Spleen (tissue), 11 donors: ENCODE measurements at regions not wholly inside any gene's neighbourhood (a gene's known extent, or its start where the extent isn't known, plus 50 kb on each side); places are given as distances from the start of the nearest gene placed in this dataset.

Experiments used
- DNase-seq: peaks from one replicate; pipeline ENCODE4 v3.0.0-alpha.2; 2020
- H3K27ac ChIP-seq, 8 donors: fragments of 200-600 bp; sonication (generic) in 7 of 8; 1 replicate in 4 of 8; 2 replicates in 4 of 8; pipeline versions ENCODE4 v1.5.0 to v1.8.0; 2016 to 2021; ENCODE audit warnings: inconsistent platforms in 4 of 8, mild to moderate bottlenecking in 4 of 8, moderate library complexity in 1 of 8
- H3K27me3 ChIP-seq, 7 donors: fragments of 200-600 bp; sonication (generic) in 6 of 7; replicated peaks in 1 of 7; 1 replicate in 4 of 7; 2 replicates in 3 of 7; pipeline versions ENCODE4 v1.5.0 to v1.8.0; 2016 to 2021; ENCODE audit warnings: inconsistent platforms in 3 of 7, mild to moderate bottlenecking in 1 of 7
- H3K36me3 ChIP-seq, 6 donors: fragments of 200-600 bp; sonication (generic) in 5 of 6; 1 replicate in 4 of 6; 2 replicates in 2 of 6; pipeline versions ENCODE4 v1.5.0 to v1.8.0; 2016 to 2021; ENCODE audit warnings: inconsistent platforms in 2 of 6
- H3K4me1 ChIP-seq, 6 donors: fragments of 200-600 bp; sonication (generic) in 5 of 6; 1 replicate in 3 of 6; 2 replicates in 3 of 6; pipeline versions ENCODE4 v1.5.0 to v1.8.0; 2016 to 2021; ENCODE audit warnings: inconsistent platforms in 3 of 6
- H3K4me3 ChIP-seq, 8 donors: fragments of 200-600 bp; sonication (generic) in 7 of 8; 1 replicate in 4 of 8; 2 replicates in 4 of 8; pipeline versions ENCODE4 v1.5.0 to v1.8.0; 2016 to 2021; ENCODE audit warnings: inconsistent platforms in 4 of 8, mild to moderate bottlenecking in 4 of 8, moderate library complexity in 2 of 8
- H3K9me3 ChIP-seq, 8 donors: fragments of 200-600 bp; sonication (generic) in 7 of 8; 1 replicate in 4 of 8; 2 replicates in 4 of 8; pipeline versions ENCODE4 v1.5.0 to v1.8.0; 2016 to 2021; ENCODE audit warnings: inconsistent platforms in 4 of 8
- POLR2A ChIP-seq, 3 donors: fragments of 450-650 bp; IDR thresholded peaks; one replicate each; pipeline ENCODE4 v1.5.1; 2017; ENCODE audit warnings: antibody characterized with exemption in 3 of 3, mild to moderate bottlenecking in 1 of 3
- POLR2AphosphoS5 ChIP-seq, 3 donors: sonication (generic); formaldehyde crosslinking; IDR thresholded peaks; one replicate each; pipeline ENCODE4 v1.5.1; 2017; ENCODE audit warnings: antibody characterized with exemption in 3 of 3
- WGBS, 5 donors: extraction: QIAGEN DNeasy Blood & Tissue Kit in 3 of 5; methylation state at CpG; one replicate each; pipeline versions ENCODE4 v1.1.5 to v1.1.7; 2013 to 2018; 5-methylcytosine and 5-hydroxymethylcytosine counted together
- intact Hi-C: fragments of 100-400 bp; cut with DNase I; formaldehyde crosslinking; loops from one replicate; pipeline ENCODE4 v1.15.0; 2023; ENCODE audit warnings: low total_unique reads
- TF ChIP-seq, protein P1 (sequence below), 11 experiments: fragments of 200-600 bp in 7 of 11; fragments of 450-650 bp in 4 of 11; sonication (generic) in 4 of 11; IDR thresholded peaks in 8 of 11; conservative IDR thresholded peaks in 3 of 11; 1 replicate in 7 of 11; 2 replicates in 4 of 11; pipeline versions ENCODE4 v1.4.0 to v1.8.0; 2016 to 2021; ENCODE audit warnings: antibody characterized with exemption in 11 of 11, inconsistent platforms in 4 of 11, mild to moderate bottlenecking in 1 of 11
- donor health status: healthy with polysubstance abuse.
- donor health status: DM: no; HTN: no; CAD: no; lungs with moderate emphysema.
- donor health status: DM: no; HTN: no; CAD: no.
- donor health status: Bipolar disorder and iron deficiency.
- donor health status: healthy.
- donor health status: DM: no; HTN: no; CAD: no.
- donor health status: DM: yes; HTN: yes; CAD: no.

- no peak overlapping the region for H3K27ac ChIP-seq
- no peaks in the 10 kb centered on the region for H3K9me3 ChIP-seq
- intact Hi-C loops: no loop called here
- TF ChIP-seq, protein P1, sequence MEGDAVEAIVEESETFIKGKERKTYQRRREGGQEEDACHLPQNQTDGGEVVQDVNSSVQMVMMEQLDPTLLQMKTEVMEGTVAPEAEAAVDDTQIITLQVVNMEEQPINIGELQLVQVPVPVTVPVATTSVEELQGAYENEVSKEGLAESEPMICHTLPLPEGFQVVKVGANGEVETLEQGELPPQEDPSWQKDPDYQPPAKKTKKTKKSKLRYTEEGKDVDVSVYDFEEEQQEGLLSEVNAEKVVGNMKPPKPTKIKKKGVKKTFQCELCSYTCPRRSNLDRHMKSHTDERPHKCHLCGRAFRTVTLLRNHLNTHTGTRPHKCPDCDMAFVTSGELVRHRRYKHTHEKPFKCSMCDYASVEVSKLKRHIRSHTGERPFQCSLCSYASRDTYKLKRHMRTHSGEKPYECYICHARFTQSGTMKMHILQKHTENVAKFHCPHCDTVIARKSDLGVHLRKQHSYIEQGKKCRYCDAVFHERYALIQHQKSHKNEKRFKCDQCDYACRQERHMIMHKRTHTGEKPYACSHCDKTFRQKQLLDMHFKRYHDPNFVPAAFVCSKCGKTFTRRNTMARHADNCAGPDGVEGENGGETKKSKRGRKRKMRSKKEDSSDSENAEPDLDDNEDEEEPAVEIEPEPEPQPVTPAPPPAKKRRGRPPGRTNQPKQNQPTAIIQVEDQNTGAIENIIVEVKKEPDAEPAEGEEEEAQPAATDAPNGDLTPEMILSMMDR (IDR thresholded peaks at IDR 0.05 in 8 of 11, conservative IDR thresholded peaks at IDR 0.05 in 3 of 11): no peak
- TF ChIP-seq POLR2A (IDR thresholded peaks at IDR 0.05) (no peak), POLR2AphosphoS5 (IDR thresholded peaks at IDR 0.05) (no peak)
- H3K4me1 ChIP-seq: no peaks in the 10 kb centered on the region
- no peak for DNase-seq
- no peaks in the 10 kb centered on the region for H3K27me3 ChIP-seq
- H3K36me3 ChIP-seq: no peaks in the 10 kb centered on the region
- no peak overlapping the region for H3K4me3 ChIP-seq
Observed at GRCh38 chr4:31037703-31038102, 317.5 kb downstream of the PCDH7 start.

- no peaks in the 10 kb centered on the region for H3K36me3 ChIP-seq
- H3K4me3 ChIP-seq: no peak overlapping the region
- 81 to 91% (median 85%) methylated on average over 3 of the region's 3 CpGs for WGBS, 5 donors
- no peaks in the 10 kb centered on the region for H3K27me3 ChIP-seq
- no peaks in the 10 kb centered on the region for H3K9me3 ChIP-seq
- intact Hi-C loops: no loop called here
- H3K27ac ChIP-seq: no peak overlapping the region
- DNase-seq: no peak
- TF ChIP-seq, protein P1 (IDR thresholded peaks at IDR 0.05 in 8 of 11, conservative IDR thresholded peaks at IDR 0.05 in 3 of 11): no peak
- TF ChIP-seq POLR2A (IDR thresholded peaks at IDR 0.05) (no peak), POLR2AphosphoS5 (IDR thresholded peaks at IDR 0.05) (no peak)
- H3K4me1 ChIP-seq: no peaks in the 10 kb centered on the region
Observed at GRCh38 chr4:31039382-31039781, 319.2 kb downstream of the PCDH7 start.

- Histone ChIP-seq H3K36me3 (no peaks in the 10 kb centered on the region), H3K4me3 (no peak overlapping the region), H3K4me1 (peaks cover 0 to 3% (median 0%) of the 10 kb centered on the region in 6 donors), H3K9me3 (no peaks in the 10 kb centered on the region), H3K27me3 (no peaks in the 10 kb centered on the region), H3K27ac (no peak overlapping the region)
- WGBS, 5 donors: 27 to 93% (median 44%) methylated on average over 2 of the region's 2 CpGs
- intact Hi-C loops: no loop called here
- TF ChIP-seq POLR2AphosphoS5 (IDR thresholded peaks at IDR 0.05): no peak
- no peak for TF ChIP-seq POLR2A (IDR thresholded peaks at IDR 0.05)
- TF ChIP-seq, protein P1 (IDR thresholded peaks at IDR 0.05 in 8 of 11, conservative IDR thresholded peaks at IDR 0.05 in 3 of 11): no peak
- no peak for DNase-seq
Observed at GRCh38 chr4:31040106-31040505, 319.9 kb downstream of the PCDH7 start.

GRCh38 chr4:31041385-31041784, 321.2 kb downstream of the PCDH7 start:
- H3K9me3 ChIP-seq: no peaks in the 10 kb centered on the region
- no peaks in the 10 kb centered on the region for H3K27me3 ChIP-seq
- WGBS, 5 donors: 69 to 83% (median 79%) methylated on average over 3 of the region's 3 CpGs
- H3K4me3 ChIP-seq: no peak overlapping the region
- no peaks in the 10 kb centered on the region for H3K36me3 ChIP-seq
- peaks cover 0 to 3% (median 0%) of the 10 kb centered on the region in 6 donors for H3K4me1 ChIP-seq
- intact Hi-C loops: no loop called here
- H3K27ac ChIP-seq: no peak overlapping the region
- TF ChIP-seq POLR2A (IDR thresholded peaks at IDR 0.05): no peak
- TF ChIP-seq, protein P1 (IDR thresholded peaks at IDR 0.05 in 8 of 11, conservative IDR thresholded peaks at IDR 0.05 in 3 of 11): no peak
- TF ChIP-seq POLR2AphosphoS5 (IDR thresholded peaks at IDR 0.05): no peak
- DNase-seq: no peak
